Activated CD8-positive, alpha-beta T cell treated with anti-CD3 and anti-CD28 coated beads for 36 hours (primary cell): ENCODE measurements at regions not wholly inside any gene's neighbourhood (a gene's known extent, or its start where the extent isn't known, plus 50 kb on each side); places are given as distances from the start of the nearest gene placed in this dataset.
A peak's percentile ranks its signal among the peaks of the same experiment; 100 is the strongest.

Experiments used
- ATAC-seq: fragments of 200-7000 bp; cut with Tn5 transposase; one replicate; pipeline ENCODE4 v1.10.0; 2021; ENCODE audit warnings: mild to moderate bottlenecking, moderate library complexity
- CTCF ChIA-PET: fragments of 350-600 bp; sonication (Branson Sonifier 250); formaldehyde crosslinking; loops from one replicate; lab custom pipeline; 2021; ENCODE audit warnings: antibody characterized with exemption; lab: Charles Lee
- POLR2A ChIA-PET: fragments of 350-600 bp; sonication (Branson Sonifier 250); formaldehyde crosslinking; loops from one replicate; lab custom pipeline; 2021; ENCODE audit warnings: antibody characterized with exemption; lab: Charles Lee
- DNase-seq: peaks from one replicate; pipeline ENCODE4 v3.0.0-alpha.2; 2020
- H3K27ac Mint-ChIP-seq: one replicate; pipeline ENCODE4 v1.8.0; 2021; ENCODE audit warnings: mild to moderate bottlenecking, mixed read lengths
- H3K27me3 Mint-ChIP-seq: one replicate; pipeline ENCODE4 v1.8.0; 2021; ENCODE audit warnings: mixed read lengths
- H3K36me3 Mint-ChIP-seq: one replicate; pipeline ENCODE4 v1.8.0; 2021; ENCODE audit warnings: low read depth, mixed read lengths
- H3K4me1 Mint-ChIP-seq: one replicate; pipeline ENCODE4 v1.8.0; 2021; ENCODE audit warnings: low read depth, mixed read lengths
- H3K4me3 Mint-ChIP-seq: one replicate; pipeline ENCODE4 v1.8.0; 2021; ENCODE audit warnings: mild to moderate bottlenecking, moderate library complexity, mixed read lengths
- H3K9me3 Mint-ChIP-seq: one replicate; pipeline ENCODE4 v1.8.0; 2021; ENCODE audit warnings: mixed read lengths
- intact Hi-C: fragments of 100-400 bp; cut with micrococcal nuclease; formaldehyde crosslinking; loops from one replicate; pipeline ENCODE4 v1.10.0; 2022
- TF ChIP-seq, protein P1 (sequence below): fragments of 200-600 bp; IDR thresholded peaks from one replicate; pipeline ENCODE4 v1.8.0; 2022; ENCODE audit warnings: antibody characterized with exemption, mild to moderate bottlenecking

DNA sequence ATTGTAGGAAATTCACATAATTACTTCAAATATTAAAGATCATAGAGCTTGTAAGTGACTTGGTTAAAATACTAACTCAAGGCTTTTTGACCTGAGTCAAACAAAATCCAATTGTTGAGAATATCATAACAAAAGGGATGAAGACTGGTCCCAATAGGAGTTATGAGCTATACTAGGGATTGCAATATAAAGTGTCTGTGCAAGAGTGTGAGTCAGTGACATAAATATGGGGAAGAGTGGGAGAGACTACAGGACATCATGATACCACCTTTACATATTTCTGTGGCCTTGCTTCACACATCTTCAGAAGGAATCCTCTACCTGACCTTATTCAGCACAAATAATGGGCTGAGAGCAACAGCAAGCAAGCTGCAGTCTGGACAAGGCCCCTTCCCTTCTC, 180.9 kb upstream of the SLC24A2 start:
- POLR2A ChIA-PET = interaction anchor here (0.7 kb wide), 1 partner anchor 8 kb away, joined by 3 read pairs; no protein-coding TSS in a partner anchor
- intact Hi-C loops = no loop called here
- Mint-ChIP-seq H3K4me1 (peaks cover 8% of the 10 kb centered on the region), H3K36me3 (no peaks in the 10 kb centered on the region), H3K4me3 (no peak overlapping the region), H3K27me3 (no peaks in the 10 kb centered on the region), H3K27ac (no peak overlapping the region), H3K9me3 (no peaks in the 10 kb centered on the region)
- CTCF ChIA-PET = interaction anchor here (1.3 kb wide), 1 partner anchor 975 kb away, joined by 3 read pairs; no protein-coding TSS in a partner anchor
- DNase-seq (no peak), ATAC-seq (no peak)
- TF ChIP-seq, protein P1, sequence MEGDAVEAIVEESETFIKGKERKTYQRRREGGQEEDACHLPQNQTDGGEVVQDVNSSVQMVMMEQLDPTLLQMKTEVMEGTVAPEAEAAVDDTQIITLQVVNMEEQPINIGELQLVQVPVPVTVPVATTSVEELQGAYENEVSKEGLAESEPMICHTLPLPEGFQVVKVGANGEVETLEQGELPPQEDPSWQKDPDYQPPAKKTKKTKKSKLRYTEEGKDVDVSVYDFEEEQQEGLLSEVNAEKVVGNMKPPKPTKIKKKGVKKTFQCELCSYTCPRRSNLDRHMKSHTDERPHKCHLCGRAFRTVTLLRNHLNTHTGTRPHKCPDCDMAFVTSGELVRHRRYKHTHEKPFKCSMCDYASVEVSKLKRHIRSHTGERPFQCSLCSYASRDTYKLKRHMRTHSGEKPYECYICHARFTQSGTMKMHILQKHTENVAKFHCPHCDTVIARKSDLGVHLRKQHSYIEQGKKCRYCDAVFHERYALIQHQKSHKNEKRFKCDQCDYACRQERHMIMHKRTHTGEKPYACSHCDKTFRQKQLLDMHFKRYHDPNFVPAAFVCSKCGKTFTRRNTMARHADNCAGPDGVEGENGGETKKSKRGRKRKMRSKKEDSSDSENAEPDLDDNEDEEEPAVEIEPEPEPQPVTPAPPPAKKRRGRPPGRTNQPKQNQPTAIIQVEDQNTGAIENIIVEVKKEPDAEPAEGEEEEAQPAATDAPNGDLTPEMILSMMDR = no peak

DNA sequence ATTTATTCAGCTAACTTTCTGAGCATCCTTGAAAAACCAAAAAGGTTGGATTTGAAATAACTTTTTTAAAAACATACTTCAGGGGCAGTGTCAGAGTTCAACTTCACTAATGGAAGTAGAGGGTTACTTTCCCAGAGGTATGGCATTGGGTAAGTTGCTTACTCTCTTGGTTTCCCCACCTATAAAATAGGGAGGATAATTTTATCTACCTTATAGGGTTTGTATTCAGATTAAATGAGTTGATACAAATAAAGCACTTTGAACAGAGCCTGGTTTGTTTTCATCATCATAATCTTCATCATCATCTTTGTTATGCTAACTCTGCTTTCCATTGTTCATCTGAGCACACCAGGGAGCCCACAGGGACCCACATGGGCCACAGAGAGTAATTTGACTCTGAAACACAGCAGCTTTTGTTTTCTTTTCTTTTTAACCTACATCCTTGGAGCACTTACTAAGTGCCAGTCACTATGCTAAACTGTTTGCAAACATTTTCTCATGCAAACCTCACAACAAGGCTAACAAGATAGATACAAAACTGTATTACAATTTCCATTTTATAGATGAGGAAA, 179.1 kb upstream of the SLC24A2 start:
- Mint-ChIP-seq H3K36me3 (no peaks in the 10 kb centered on the region), H3K9me3 (no peaks in the 10 kb centered on the region), H3K27me3 (no peaks in the 10 kb centered on the region), H3K27ac (no peak overlapping the region), H3K4me3 (no peak overlapping the region), H3K4me1 (peaks cover 8% of the 10 kb centered on the region)
- intact Hi-C loops = no loop called here
- DNase-seq (no peak), ATAC-seq (no peak)
- TF ChIP-seq, protein P1 = no peak
- ChIA-PET POLR2A (no interaction called here), CTCF (interaction anchor here (1.4 kb wide), 1 partner anchor 21 kb away, joined by 3 read pairs; no protein-coding TSS in a partner anchor)

DNA sequence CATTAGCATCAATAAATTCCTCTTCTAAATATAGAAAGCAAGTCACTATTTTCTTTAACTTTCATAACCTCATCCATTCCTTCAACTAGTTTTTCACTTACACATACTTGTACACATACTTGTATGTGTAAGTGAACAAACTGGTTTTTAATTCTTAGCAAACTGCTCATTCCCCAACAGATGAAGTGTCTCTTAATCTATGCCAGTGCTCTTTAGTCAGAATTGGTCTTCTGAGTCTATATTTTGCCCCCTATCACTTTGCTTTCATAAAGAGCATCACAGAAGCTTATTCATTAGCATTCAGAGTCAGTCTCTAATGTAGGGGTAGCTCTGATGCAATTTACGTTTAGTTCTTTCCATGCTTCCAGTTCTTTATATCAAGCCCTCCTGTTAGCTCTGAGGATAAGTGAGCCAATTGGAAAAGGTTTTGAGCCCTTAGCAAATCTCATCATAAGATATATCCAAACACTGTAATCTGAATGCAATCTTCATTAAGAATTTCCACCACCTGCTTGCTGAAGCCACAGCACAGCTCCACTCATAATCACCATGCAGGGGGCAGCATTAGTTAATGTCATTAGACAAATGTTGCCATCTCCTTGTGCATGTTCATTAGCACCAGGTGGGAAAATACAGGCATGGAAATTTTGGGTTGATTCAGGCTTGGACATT, 178.5 kb upstream of the SLC24A2 start:
- Mint-ChIP-seq H3K4me3 (no peak overlapping the region), H3K9me3 (no peaks in the 10 kb centered on the region), H3K36me3 (no peaks in the 10 kb centered on the region), H3K27me3 (no peaks in the 10 kb centered on the region), H3K27ac (no peak overlapping the region), H3K4me1 (peaks cover 8% of the 10 kb centered on the region)
- DNase-seq = peak; percentile 7
- no peak for ATAC-seq
- intact Hi-C loops = no loop called here
- TF ChIP-seq, protein P1 = no peak
- CTCF ChIA-PET = interaction anchor here (0.9 to 1.4 kb wide), 2 partner anchors 19 to 21 kb away, joined by 3 read pairs; no protein-coding TSS in a partner anchor
- POLR2A ChIA-PET = no interaction called here

DNA sequence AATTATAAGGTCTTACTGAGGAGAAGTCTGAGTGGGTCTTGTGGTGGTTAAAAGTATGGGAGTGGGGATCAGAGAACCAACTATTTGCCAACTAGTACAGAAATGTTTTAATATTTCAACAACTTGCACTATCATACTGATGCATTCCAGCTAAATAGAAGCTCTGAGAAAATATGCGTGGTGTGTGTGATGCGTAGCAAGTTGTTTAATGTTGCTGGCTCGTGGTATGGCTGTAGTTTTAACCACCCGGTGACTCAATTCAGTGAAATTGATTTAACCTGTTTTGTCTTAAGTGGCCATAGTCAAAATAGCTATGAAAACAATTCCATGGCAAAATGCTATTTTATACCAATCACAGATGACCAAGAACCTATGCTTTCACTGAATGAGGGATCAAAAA, 176.5 kb upstream of the SLC24A2 start:
- Mint-ChIP-seq H3K4me1 (peaks cover 8% of the 10 kb centered on the region), H3K27ac (no peak overlapping the region), H3K36me3 (no peaks in the 10 kb centered on the region), H3K9me3 (no peaks in the 10 kb centered on the region), H3K27me3 (peaks cover 1% of the 10 kb centered on the region), H3K4me3 (no peak overlapping the region)
- POLR2A ChIA-PET = no interaction called here
- CTCF ChIA-PET = interaction anchor here (0.6 kb wide), 1 partner anchor 28 kb away, joined by 3 read pairs; no protein-coding TSS in a partner anchor
- intact Hi-C loops = no loop called here
- ATAC-seq (no peak), DNase-seq (no peak)
- TF ChIP-seq, protein P1 = no peak

DNA sequence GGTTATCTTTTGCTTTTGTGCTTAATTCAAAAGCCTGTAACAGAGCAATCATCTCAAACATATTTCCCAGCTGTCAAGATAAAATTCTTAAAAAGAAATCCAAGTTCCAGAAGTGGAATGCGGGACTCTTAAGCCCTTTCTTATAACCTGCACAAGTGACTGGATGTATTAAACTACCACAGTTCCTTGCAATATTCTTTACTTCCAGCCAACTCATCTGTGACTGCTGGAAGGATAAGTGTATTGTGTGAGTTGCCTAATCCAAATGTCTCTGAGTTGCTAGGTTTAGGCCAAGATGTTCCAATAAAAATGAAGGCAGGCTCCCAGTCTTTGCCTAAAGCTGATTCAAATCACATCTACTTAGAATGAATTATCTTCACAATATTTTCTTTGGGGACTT, 159.2 kb upstream of the SLC24A2 start:
- Mint-ChIP-seq H3K4me1 (peaks cover 4% of the 10 kb centered on the region), H3K36me3 (no peaks in the 10 kb centered on the region), H3K27ac (no peak overlapping the region), H3K4me3 (no peak overlapping the region), H3K27me3 (peaks cover 7% of the 10 kb centered on the region), H3K9me3 (no peaks in the 10 kb centered on the region)
- TF ChIP-seq, protein P1 = no peak
- CTCF ChIA-PET = interaction anchor here (0.9 to 2.0 kb wide), 3 partner anchors 19 to 409 kb away, joined by 3 to 4 read pairs (median 3); no protein-coding TSS in a partner anchor
- POLR2A ChIA-PET = no interaction called here
- ATAC-seq (no peak), DNase-seq (no peak)
- intact Hi-C loops = no loop called here
